ENCODE measurements at regions not wholly inside any gene's neighbourhood (a gene's known extent, or its start where the extent isn't known, plus 50 kb on each side); places are given as distances from the start of the nearest gene placed in this dataset.

- Mint-ChIP-seq H3K4me1 (peaks cover 9% of the 10 kb centered on the region), H3K4me3 (no peak overlapping the region), H3K9me3 (no peaks in the 10 kb centered on the region), H3K27me3 (no peaks in the 10 kb centered on the region), H3K27ac (no peak overlapping the region), H3K36me3 (no peaks in the 10 kb centered on the region)
- no peak for ATAC-seq
Observed at GRCh38 chr15:66898656-66899386, 166.6 kb upstream of the SMAD3 start.

GRCh38 chr15:66899555-66900350 is 165.6 kb upstream of the SMAD3 start:
- no peak overlapping the region for H3K4me3 Mint-ChIP-seq

GRCh38 chr15:66900586-66901310 is 164.7 kb upstream of the SMAD3 start:
- Mint-ChIP-seq H3K36me3 (no peaks in the 10 kb centered on the region), H3K4me1 (peaks cover 12% of the 10 kb centered on the region), H3K27ac (no peak overlapping the region), H3K4me3 (no peak overlapping the region), H3K27me3 (no peaks in the 10 kb centered on the region), H3K9me3 (no peaks in the 10 kb centered on the region)
- ATAC-seq, result no peak

More at GRCh38 chr15:66899555-66900350, 165.6 kb upstream of the SMAD3 start:
- no peak for ATAC-seq
- no peaks in the 10 kb centered on the region for H3K9me3 Mint-ChIP-seq
- H3K27ac Mint-ChIP-seq, result no peak overlapping the region
- no peaks in the 10 kb centered on the region for H3K36me3 Mint-ChIP-seq
- peaks cover 12% of the 10 kb centered on the region for H3K4me1 Mint-ChIP-seq
- H3K27me3 Mint-ChIP-seq, result no peaks in the 10 kb centered on the region

GRCh38 chr15:66901336-66902100 is 163.9 kb upstream of the SMAD3 start:
- Mint-ChIP-seq H3K27ac (no peak overlapping the region), H3K4me3 (no peak overlapping the region), H3K9me3 (no peaks in the 10 kb centered on the region), H3K27me3 (no peaks in the 10 kb centered on the region), H3K4me1 (peaks cover 12% of the 10 kb centered on the region), H3K36me3 (no peaks in the 10 kb centered on the region)
- ATAC-seq, result no peak

- Mint-ChIP-seq H3K36me3 (no peaks in the 10 kb centered on the region), H3K4me1 (peaks cover 37% of the 10 kb centered on the region), H3K9me3 (no peaks in the 10 kb centered on the region), H3K27ac (no peak overlapping the region), H3K4me3 (no peak overlapping the region), H3K27me3 (no peaks in the 10 kb centered on the region)
- ATAC-seq, result no peak
Observed at GRCh38 chr15:66905185-66905584, 160.2 kb upstream of the SMAD3 start.

GRCh38 chr15:66905954-66906353 is 159.4 kb upstream of the SMAD3 start:
- H3K4me1 Mint-ChIP-seq, result peaks cover 37% of the 10 kb centered on the region
- no peaks in the 10 kb centered on the region for H3K36me3 Mint-ChIP-seq
- H3K27ac Mint-ChIP-seq, result no peak overlapping the region
- H3K4me3 Mint-ChIP-seq, result no peak overlapping the region
- no peak for ATAC-seq
- no peaks in the 10 kb centered on the region for H3K9me3 Mint-ChIP-seq
- H3K27me3 Mint-ChIP-seq, result no peaks in the 10 kb centered on the region

- ATAC-seq, result no peak
Observed at GRCh38 chr15:66906668-66907614, 158.5 kb upstream of the SMAD3 start.

GRCh38 chr15:66907826-66908743 is 157.3 kb upstream of the SMAD3 start:
- no peaks in the 10 kb centered on the region for H3K9me3 Mint-ChIP-seq
- H3K27me3 Mint-ChIP-seq, result no peaks in the 10 kb centered on the region
- H3K36me3 Mint-ChIP-seq, result no peaks in the 10 kb centered on the region
- peak; percentile 95 for ATAC-seq
- peaks cover 52% of the 10 kb centered on the region for H3K4me1 Mint-ChIP-seq
- peak overlapping the region; percentile 7 for H3K27ac Mint-ChIP-seq
- H3K4me3 Mint-ChIP-seq, result no peak overlapping the region

More at GRCh38 chr15:66906668-66907614, 158.5 kb upstream of the SMAD3 start:
- Mint-ChIP-seq H3K27me3 (no peaks in the 10 kb centered on the region), H3K4me3 (no peak overlapping the region), H3K4me1 (peaks cover 46% of the 10 kb centered on the region), H3K36me3 (no peaks in the 10 kb centered on the region), H3K27ac (no peak overlapping the region), H3K9me3 (no peaks in the 10 kb centered on the region)

GRCh38 chr15:66908744-66909095 is 156.7 kb upstream of the SMAD3 start:
- Mint-ChIP-seq H3K4me1 (peaks cover 48% of the 10 kb centered on the region), H3K27me3 (no peaks in the 10 kb centered on the region), H3K4me3 (no peak overlapping the region), H3K9me3 (no peaks in the 10 kb centered on the region), H3K27ac (peak overlapping the region; percentile 7), H3K36me3 (no peaks in the 10 kb centered on the region)
- no peak for ATAC-seq

GRCh38 chr15:66909381-66909890 is 156.0 kb upstream of the SMAD3 start:
- Mint-ChIP-seq H3K4me3 (no peak overlapping the region), H3K36me3 (no peaks in the 10 kb centered on the region), H3K27ac (no peak overlapping the region), H3K9me3 (no peaks in the 10 kb centered on the region), H3K4me1 (peaks cover 44% of the 10 kb centered on the region), H3K27me3 (peaks cover under 1% of the 10 kb centered on the region)
- no peak for ATAC-seq

- Mint-ChIP-seq H3K4me1 (peaks cover 44% of the 10 kb centered on the region), H3K36me3 (no peaks in the 10 kb centered on the region), H3K9me3 (no peaks in the 10 kb centered on the region), H3K4me3 (no peak overlapping the region), H3K27me3 (peaks cover 19% of the 10 kb centered on the region), H3K27ac (no peak overlapping the region)
- ATAC-seq, result no peak
Observed at GRCh38 chr15:66911131-66911700, 154.2 kb upstream of the SMAD3 start.

- H3K4me3 Mint-ChIP-seq, result no peak overlapping the region
- peaks cover 22% of the 10 kb centered on the region for H3K27me3 Mint-ChIP-seq
Observed at GRCh38 chr15:66912001-66912400, 153.4 kb upstream of the SMAD3 start.

GRCh38 chr15:66912441-66912840 is 153.0 kb upstream of the SMAD3 start:
- Mint-ChIP-seq H3K4me3 (no peak overlapping the region), H3K36me3 (peaks cover 6% of the 10 kb centered on the region), H3K27me3 (peaks cover 22% of the 10 kb centered on the region), H3K27ac (no peak overlapping the region), H3K9me3 (peaks cover 7% of the 10 kb centered on the region), H3K4me1 (peaks cover 41% of the 10 kb centered on the region)
- ATAC-seq, result no peak

More at GRCh38 chr15:66912001-66912400, 153.4 kb upstream of the SMAD3 start:
- no peak for ATAC-seq
- peaks cover 5% of the 10 kb centered on the region for H3K9me3 Mint-ChIP-seq
- H3K4me1 Mint-ChIP-seq, result peaks cover 44% of the 10 kb centered on the region
- peaks cover 6% of the 10 kb centered on the region for H3K36me3 Mint-ChIP-seq
- no peak overlapping the region for H3K27ac Mint-ChIP-seq

Measured in stimulated activated memory B cell treated with anti-CD40 and anti-IgM and Interleukin-4, amounts not matched to agents 10 μg/mL and 1 μg/mL and 100 μg/mL, for 72 hours (primary cell).